ENCODE measurements at regions not wholly inside any gene's neighbourhood (a gene's known extent, or its start where the extent isn't known, plus 50 kb on each side); places are given as distances from the start of the nearest gene placed in this dataset.

DNA sequence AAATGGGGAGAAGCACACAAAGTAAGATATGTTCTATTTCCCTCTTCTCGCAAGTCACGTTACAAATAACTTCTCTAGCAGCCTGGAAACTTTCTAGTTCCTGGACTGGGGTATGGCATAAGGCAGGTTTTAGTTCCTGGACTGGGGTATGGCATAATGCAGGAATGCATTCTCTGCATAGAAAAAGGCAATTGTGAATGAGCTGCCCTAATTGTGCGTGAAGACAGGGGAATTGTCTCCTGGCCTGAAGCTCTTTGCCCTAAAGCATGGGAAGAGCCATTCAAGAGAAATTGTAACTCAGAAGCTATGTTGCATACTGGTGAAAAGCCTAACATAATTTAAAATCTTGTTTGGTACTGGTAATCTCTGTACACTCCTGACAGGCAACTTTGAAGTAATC is 54.3 kb upstream of the CBLB start:
- in situ Hi-C loops (cut with MboI; ENCODE audit: low sequenced_read_pairs) = no loop called here

DNA sequence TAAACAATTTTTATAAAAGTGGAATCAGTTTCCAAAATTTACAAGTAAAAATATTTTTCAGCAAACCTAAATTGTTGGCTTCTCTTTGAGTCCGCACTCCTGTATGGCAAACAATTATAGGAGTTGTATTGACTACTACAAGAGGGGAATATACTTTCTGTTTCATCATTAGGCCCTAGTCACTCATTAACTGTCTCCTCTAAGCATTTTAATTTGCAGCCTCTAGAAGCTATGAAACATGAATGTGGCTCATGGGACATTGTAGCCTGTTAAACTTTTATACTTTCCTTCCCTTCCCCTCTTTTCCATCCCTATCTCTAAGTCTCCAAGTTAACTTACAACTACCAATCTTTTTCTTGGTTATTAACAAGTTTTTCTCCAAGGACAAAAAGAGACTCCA is 58.9 kb upstream of the CBLB start:
- in situ Hi-C loops (cut with MboI; ENCODE audit: low sequenced_read_pairs) = no loop called here

DNA sequence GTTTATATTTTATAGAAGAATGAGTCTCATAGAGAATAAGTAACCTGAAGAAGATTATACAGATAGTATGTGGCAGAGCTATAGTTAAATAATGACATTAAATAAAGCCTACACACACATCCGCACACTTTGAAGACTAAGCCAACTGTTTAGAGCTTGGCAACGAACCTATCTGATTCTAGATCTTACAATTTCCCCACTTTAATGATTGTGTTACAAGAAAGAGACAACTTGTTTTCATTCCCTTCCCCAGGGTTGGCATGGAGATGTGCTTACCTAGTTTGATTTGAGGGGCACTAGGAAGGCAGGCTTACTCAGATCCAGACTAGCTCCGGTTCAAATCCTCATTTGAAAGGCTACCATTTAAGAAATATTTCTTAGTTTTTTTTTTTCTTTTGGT is 61.9 kb upstream of the CBLB start:
- in situ Hi-C loops (cut with MboI; ENCODE audit: low sequenced_read_pairs) = no loop called here

DNA sequence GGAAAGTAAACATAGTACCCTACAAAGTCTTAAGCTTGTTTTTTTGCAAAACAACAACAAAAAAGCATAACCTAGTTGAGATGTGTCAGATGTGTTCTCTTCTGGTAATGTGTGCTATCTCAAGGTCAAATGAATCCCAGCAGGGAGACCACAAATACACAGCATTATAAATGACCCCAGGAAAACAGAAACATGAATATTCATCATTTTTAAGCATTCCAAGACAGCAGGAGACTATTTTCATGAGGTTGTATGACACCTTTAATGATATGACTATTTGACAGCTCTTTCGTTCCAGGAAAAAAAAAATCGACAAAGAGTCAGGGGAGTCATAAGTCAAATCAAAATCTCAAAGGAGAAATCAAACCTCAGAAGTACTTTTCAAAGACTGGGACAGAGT is 62.7 kb upstream of the CBLB start:
- in situ Hi-C loops (cut with MboI; ENCODE audit: low sequenced_read_pairs) = no loop called here

DNA sequence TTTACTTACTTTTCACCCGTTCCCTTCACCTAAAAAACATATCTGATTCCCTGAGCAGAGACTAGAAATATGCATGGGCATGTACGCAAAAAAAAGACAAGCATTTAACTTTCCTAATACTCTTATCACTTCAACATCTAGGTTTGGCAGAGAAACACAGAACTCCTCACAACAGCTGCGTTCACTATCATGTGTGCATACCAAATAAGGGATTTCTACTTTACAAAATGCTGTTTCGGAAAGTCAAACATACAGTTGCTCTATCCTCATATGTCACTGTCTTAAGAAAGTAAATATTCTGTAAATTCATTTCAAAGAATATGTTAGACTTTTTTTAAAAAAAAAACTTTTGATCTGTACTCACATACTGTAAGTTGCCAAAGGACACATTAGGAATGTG is 65.1 kb upstream of the CBLB start:
- in situ Hi-C loops (cut with MboI; ENCODE audit: low sequenced_read_pairs) = no loop called here

DNA sequence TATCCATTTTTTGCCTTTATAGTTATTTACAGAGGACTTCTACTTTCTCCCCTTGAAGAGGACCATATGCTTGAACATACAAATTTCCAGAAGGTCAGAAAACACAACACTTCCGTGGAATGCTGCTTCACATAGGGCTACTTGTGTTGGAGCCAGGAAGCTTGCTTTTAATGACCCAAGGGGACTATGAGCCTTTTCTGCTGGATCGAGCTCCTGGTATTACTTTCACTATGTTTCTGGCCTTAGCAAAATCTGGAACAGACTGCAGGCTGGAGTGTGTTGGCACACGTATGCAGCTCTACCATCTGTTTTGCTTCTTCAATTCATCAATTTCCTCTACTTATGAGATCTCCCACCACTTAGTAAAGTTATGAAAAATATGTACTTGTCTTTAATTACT is 69.3 kb upstream of the CBLB start:
- in situ Hi-C loops (cut with MboI; ENCODE audit: low sequenced_read_pairs) = no loop called here

DNA sequence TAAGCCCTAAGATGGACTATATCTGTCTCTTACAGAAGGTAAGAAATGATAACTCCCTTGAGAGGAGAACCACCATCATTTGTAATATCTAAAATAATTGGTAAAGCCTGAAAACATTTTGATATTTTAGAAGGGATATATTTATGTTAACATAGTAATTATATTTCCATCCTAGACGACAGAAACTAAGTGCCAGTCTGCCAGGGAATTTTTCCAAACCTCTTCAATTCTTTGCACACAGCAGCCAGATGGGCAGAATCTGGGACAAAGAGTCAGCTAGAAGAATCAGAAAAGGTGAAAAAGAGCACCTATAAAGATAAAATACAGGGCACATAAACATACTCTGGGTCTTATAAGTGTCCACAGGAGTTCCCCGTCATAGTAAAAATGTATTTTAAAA is 70.0 kb upstream of the CBLB start:
- in situ Hi-C loops (cut with MboI; ENCODE audit: low sequenced_read_pairs) = no loop called here

DNA sequence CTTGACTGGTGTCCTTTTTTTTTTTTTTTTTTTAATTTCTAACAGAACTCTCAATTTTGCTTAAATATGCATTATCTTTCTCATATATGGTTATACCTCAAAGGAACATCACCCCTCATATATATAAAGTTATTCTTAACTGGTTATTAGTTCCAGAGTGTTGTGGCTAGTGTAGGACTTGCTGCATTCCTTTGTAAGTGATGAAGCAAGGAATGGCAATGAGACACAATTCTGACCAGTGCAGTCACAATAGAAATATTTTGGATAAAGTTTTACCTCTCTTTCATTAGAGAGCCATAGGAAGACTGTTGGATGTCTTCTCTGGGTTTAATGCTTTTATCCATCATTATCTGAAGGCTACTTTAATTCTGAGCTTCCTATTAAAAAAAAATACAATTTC is 75.5 kb upstream of the CBLB start:
- in situ Hi-C loops (cut with MboI; ENCODE audit: low sequenced_read_pairs) = no loop called here

DNA sequence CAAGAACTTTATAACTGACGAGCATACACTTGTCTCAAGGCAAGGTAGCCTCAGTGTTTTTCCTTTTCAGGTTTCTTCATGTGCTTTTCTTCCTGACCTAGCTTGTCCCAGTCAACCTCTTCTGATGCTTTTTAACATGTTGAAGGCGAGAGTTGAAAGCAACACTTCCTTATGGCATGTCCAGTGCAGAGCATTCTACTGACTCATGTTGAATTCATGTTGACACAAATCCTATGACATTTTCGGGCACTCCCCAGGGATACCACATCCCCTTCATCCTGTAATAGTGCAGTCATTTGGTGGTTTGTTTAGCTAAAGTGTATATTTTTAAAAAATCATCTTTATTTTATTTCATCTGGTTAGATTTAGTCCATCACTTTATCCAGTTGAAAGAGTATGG is 75.9 kb upstream of the CBLB start:
- in situ Hi-C loops (cut with MboI; ENCODE audit: low sequenced_read_pairs) = no loop called here

DNA sequence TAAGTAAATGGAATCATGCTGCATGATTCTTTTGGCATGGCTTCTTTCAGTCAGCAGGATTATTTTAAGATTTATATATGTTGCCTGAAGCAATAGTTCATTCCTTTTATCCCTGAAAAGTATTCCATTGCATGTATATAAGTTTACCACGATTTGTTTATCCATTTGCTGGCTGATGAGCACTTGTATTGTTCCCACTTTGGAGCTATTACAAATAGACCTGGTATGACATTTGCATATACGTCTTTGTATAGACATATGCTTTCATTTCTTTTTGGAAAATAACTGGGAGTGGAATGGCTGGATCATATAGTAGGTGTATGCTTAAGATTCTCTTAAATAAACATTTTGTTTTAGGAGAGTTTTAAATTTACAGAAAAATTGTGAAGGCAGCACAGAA is 79.3 kb upstream of the CBLB start:
- in situ Hi-C loops (cut with MboI; ENCODE audit: low sequenced_read_pairs) = no loop called here

DNA sequence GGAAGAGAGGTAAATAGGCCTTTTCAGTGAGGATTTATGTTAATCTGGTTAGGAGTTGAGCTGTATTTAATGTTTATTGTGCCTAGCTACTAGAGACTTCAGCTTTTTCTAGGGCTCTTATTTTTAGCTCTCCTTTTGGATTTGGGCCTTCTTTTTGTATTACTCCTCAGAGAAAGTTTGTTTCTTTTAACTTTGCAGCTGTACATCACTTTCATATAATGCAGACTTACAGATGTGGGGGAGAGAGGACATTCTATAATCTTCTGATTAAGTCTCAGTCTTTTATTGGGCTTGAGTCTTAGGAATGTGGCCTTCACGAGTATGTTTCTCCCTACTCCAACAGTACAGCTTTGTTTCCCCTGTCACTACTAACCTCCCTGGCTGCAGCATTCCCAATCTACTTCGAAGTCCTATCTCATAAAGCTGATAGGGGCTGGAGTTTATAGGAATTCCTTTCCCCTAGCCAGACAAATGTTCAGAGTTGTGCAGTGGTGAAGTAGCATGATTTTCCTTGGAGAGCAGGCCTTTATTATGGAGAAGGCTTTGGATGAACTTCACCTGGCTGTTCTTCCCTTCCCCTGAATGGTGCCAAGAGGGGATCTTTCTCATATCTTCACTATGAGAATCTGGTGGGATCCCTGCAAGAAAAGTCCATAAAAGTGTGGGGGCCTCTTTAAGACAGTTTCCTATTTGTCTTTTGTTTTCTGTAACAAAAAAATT is 82.2 kb upstream of the CBLB start:
- in situ Hi-C loops (cut with MboI; ENCODE audit: low sequenced_read_pairs) = no loop called here

DNA sequence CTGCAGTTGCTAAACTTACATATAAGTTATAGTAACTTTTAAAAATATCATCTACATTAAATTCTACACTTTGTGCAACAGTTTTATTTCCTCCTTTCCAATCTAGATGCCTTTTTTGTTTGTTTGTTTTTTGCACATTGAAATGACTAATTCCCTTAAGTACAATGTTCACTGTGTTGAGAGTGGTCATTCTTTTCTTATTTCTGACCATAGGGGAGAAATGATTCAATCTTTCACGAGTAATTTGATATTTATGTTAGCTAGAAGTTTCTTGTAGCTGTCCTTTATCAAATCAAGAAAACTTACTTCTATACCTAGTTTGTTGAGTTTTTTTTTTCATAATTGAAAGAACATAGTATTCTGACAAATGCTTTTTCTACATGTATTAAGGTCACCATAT is 85.0 kb upstream of the CBLB start:
- in situ Hi-C loops (cut with MboI; ENCODE audit: low sequenced_read_pairs) = no loop called here

DNA sequence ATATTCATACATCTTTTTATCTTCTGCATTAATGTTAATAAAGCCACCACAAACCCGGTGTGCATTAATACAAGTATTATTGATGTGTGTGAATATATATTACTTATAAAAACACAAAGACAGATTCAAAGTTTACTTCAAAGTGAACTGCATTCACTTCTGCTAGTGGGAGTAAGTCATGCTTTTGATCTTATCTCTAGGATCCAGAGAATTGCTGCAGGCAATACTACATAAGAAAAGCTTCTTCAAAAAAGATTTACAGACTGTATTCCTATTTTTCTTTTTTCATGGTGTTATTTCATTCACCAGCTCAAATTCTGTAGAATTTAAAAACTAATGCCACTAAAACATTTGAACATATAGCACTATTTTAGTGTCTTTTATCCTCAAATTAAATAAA is 87.5 kb upstream of the CBLB start:
- in situ Hi-C loops (cut with MboI; ENCODE audit: low sequenced_read_pairs) = no loop called here

DNA sequence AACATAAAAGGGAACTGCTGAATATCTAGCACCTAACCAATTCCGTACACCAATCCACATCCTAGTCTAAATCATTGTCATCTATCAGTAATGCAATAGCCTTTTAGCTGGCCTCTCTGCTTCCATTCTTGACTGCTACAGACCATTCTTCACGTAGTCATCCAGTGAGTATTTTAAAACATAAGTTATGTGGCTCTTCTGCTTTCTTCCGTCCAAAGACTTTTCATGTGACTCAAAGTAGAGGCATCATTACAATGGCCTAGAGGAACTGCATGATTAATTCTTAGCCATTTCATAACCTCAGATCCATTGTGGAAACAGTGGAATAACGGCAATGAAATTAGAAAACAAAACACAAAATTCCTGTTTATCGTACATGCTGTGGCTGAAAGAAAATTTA is 88.9 kb upstream of the CBLB start:
- in situ Hi-C loops (cut with MboI; ENCODE audit: low sequenced_read_pairs) = no loop called here

DNA sequence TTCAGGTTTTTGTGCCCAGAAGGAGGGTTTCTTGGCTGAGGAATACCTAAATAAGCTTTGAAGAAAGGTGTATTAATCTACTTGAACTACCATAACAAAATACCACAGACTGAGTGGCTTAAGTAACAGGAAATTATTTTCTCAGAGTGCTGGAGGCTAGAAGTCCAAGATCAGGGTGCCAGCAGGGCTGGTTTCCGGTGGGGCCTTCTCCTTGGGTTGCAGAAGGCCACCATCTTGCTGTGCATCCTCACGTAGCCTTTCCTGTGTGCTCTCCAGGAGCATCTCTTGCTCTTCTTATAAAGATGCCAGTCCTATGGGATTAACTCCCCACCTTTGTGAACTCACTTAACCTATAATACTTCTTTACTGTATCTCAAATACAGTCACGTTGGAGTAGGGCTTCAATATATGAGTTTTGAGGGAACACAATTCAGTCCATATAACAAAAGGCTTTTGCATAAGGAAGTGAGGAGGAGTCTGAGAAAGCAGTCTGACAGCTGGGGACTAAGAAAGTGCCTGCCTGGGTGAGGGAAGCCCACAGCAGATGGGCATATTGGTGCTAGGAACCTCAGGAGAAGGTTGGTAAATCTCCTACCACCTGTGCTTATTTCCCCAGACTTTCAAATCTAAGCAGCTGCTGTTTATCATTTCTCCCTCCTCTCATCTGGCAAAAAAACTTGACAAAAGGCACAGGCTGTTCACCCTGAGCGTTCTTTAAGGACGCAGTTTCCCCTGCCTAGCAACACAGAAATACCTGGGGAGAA is 89.6 kb upstream of the CBLB start:
- in situ Hi-C loops (cut with MboI; ENCODE audit: low sequenced_read_pairs) = no loop called here

DNA sequence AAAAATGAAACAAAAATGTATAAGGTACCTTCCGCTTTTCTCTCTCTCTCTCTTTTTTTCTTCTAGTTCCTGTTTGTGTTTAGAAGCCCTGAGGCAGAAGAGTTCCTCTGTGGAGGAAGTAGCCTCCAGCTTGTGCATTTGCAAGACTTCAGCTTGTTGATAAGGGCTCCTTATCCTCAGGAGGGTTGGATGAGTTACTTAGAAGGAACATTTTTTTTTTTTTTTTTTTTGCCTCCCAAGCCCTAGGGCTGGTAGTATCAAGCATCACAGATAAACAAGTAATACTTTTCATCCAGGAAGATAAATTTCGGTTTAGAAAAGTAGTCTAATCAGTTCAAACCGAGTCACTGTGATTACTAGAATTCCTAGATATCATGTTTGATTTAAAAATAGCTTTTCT is 91.0 kb upstream of the CBLB start:
- in situ Hi-C loops (cut with MboI; ENCODE audit: low sequenced_read_pairs) = no loop called here

DNA sequence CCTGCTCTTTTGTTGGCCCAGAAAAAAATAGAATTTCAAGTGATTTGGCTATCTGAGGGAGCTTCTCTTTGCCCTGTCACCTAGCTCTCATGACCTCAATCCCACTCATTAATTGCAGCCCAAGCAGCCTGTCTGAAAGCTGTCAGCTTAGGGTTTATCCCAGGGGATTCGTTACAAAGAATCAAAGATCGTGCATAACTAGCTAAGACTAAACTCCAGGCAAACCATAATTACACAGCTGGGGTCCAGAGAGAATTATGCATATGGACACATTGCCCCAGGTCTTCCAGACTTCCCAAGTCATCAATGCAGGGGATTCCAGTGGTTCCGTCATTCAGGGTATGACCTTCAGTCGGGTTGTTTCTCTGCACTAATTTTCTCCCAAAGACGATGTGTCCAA is 91.6 kb upstream of the CBLB start:
- in situ Hi-C loops (cut with MboI; ENCODE audit: low sequenced_read_pairs) = no loop called here

DNA sequence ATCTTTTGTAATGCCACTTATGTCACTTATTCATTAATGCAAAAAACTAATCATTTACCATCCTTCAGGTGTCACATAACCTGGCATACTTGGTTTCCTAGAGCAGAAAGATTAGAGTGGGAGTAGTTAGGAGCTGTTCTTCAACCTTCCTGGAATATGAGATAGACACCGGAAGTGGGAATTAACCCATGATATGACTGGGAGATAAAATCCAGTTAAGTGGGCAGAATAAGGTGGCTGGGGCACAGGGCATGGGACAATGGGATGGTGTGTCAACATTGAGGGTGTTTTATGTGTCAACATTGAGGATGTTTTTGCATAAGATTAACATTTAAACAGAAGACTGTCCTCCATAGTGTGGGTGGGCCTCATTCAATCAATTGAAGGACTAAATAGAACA is 94.3 kb upstream of the CBLB start:
- in situ Hi-C loops (cut with MboI; ENCODE audit: low sequenced_read_pairs) = no loop called here

DNA sequence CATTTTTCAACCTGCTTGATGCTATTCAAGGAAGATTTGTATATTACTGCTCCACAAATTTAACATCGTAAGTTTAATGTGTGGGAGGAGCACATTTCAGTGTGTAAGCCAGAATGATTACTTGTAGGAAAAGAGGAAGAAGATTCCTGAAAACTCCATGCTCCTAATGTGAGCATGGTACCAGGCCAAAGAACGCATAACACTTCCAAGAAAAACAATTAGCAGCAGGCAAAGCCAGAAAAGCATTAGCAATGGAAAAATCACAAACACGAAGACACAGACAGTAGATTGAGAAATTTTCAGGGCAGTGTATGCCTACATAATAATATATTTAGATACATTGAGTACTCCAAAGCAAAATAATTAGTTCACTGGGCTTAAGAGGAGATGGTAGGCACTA is 96.6 kb upstream of the CBLB start:
- in situ Hi-C loops (cut with MboI; ENCODE audit: low sequenced_read_pairs) = no loop called here

DNA sequence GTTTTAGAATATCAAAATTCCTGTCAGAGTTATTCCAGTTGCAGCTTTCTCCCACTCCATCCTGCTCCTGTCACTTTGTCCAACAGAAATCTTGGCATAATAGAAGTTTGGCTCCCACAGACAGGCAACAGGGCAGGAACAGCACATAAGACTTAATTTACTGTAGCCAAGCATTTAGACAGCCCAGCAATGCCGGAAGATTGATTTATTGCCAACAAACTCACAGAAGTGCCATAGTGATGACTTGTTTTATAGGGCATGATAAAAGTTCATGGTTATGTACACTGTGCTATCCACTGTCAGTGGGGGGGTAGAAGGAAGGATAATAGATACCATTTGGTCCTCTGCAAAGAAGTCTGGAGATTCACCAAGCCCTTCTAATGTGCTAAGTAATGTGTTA is 98.3 kb upstream of the CBLB start:
- in situ Hi-C loops (cut with MboI; ENCODE audit: low sequenced_read_pairs) = no loop called here

DNA sequence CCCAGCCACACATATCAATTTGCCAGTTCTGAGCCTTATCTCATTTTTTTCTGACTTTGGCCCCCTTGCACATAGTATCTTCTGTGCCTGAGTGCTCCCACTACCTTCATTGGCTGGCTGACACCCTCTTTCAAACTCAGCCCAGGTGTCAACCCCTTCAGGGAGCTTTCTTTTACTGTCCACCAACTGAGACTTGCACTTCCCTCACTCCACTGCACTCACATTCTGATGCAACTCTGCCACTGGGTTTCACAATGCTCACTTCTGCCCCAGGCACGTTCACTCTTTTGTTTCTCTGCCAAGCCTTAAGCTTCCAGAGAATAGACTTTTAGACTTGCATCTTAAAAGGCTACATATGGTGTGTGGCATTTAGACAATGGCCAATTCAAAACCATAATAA is 101.5 kb upstream of the CBLB start:
- in situ Hi-C loops (cut with MboI; ENCODE audit: low sequenced_read_pairs) = no loop called here

DNA sequence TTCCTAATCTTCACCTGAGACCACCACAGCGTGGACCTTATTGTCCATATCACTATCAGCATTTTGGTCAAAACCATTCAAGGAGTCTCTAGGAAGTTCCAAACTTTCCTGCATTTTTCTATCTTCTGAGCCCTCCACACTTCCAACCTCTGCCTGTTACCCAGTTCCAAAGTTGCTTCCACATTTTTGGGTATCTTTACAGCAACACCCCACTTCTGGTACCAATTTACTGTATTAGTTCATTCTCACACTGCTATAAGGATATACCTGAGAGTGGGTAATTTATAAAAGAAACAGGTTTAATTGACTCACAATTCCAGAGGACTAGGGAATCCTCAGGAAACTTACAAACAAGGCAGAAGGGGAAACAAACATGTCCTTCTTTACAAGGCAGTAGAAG is 103.3 kb upstream of the CBLB start:
- in situ Hi-C loops (cut with MboI; ENCODE audit: low sequenced_read_pairs) = no loop called here

DNA sequence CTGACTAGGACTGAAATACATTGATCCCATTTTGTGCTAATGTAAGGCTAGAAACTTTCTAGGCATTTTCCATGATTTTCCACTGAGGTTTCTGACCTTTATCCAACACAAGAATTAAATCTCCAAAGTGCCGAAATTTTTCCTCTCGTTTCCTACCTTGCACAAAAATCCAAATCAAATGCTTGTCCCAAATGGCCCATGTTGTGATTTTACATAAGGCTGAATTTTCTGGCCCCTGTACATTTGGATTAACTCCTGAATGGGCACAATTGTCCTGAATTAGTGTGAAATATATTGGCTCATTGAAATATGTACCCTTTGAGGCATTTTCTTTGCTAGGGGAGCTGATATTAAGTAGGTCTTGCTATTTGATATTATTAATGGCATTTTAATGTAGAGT is 105.6 kb upstream of the CBLB start:
- in situ Hi-C loops (cut with MboI; ENCODE audit: low sequenced_read_pairs) = no loop called here

Data from HL-60/S4 treated with retinoic acid at 250 ng/mL for 4 days and 3 days (cell line).